Middle frontal gyrus (tissue), 1 donor: ENCODE measurements at regions not wholly inside any gene's neighbourhood (a gene's known extent, or its start where the extent isn't known, plus 50 kb on each side); places are given as distances from the start of the nearest gene placed in this dataset.

ENCODE experiments used
- DNase-seq: peaks from one replicate; pipeline ENCODE4 v3.0.0-alpha.2; 2015; ENCODE audit warnings: low spot score; ENCODE audit errors: extremely low spot score

DNA sequence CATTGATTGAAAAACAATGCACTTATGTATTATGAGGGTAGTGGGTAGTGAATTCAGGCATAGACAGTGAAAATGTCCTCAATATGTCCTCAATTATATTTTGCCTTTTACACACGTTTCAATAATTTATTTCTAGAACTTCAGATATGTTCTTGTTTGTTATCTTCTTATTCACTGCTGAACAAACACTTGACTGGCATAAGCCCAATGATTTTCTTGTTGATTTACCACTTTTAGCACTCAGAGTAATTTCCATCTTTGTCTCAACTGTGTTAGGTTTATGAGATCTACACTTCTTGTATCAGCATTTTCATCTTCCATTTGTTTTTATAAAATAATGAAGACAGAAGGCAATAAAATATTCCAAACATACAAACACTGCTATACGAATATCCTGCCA, 61.8 kb upstream of the DCC start:
- no peak for DNase-seq

DNA sequence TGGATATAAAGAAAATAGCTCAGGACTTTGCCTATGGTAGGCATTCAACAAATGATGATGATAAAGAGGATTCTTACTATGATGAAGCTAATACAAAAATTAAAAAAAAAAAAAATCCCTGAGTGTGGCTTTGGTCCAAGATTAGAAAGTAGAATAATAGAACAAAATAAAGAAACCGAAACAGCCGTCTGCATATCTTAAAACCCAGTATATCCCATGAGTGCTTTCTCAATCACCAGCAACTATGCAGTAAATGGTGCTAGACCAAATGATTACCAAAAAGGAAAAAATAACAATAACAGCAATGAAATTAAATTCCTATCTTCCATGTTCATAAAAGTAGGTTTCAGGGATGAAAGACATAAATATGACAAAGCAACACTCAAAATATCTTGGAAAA, 59.3 kb upstream of the DCC start:
- no peak for DNase-seq

DNA sequence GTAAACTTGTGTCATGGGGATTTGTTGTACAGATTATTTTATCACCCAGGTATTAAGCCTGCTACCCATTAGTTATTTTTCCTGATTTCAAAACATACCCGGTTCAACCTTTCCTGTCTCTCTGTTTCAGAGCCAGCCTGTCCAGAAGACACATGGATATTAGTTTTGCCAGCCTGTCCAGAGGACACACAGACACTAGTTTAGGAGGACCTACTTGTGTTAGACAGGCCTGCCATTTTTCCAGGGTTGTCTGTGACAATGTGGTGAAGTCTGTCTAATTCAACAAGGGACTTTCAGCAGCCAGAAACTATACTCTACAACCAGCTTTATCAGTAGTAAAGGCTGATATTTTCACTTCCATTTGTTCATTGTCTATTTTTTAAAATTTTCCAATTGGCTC, 56.1 kb upstream of the DCC start:
- no peak for DNase-seq

DNA sequence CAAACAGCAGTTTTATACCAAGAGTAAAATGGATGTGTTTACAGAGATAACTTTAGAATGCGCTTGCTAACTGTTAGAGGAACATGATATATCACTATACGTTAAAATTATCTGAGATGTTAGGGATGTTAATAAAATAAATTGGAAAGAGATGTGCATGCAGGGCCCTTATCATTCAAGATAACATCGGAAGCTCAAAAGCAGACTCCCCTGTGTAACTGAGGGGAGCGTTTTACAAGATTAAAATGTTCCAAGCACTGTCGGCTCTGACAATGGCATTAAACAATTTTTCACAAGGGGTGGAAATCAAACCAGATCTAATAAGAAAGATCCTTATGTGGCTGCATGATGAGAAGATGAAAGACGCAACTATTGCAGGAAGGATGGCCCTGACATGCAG, 53.3 kb upstream of the DCC start:
- DNase-seq: no peak

DNA sequence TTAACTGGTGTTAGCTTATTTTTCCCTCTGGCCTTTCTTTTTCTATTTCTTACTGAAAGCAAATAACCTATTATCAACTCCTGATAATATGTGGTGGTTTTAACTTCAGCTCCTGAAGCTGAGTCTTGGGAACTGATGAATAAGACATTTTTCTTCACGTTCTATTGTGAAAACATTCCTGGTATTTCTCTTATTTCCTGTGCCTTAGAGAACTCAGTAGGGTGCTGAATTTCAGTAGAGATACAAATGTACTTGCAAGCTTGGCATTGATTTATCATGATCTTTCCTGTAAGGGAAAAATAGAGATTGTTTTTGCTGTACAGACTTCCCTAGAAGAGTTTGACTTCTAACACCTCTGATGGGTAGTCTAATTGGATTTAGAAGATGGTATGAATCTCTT, 52.8 kb upstream of the DCC start:
- DNase-seq: no peak

DNA sequence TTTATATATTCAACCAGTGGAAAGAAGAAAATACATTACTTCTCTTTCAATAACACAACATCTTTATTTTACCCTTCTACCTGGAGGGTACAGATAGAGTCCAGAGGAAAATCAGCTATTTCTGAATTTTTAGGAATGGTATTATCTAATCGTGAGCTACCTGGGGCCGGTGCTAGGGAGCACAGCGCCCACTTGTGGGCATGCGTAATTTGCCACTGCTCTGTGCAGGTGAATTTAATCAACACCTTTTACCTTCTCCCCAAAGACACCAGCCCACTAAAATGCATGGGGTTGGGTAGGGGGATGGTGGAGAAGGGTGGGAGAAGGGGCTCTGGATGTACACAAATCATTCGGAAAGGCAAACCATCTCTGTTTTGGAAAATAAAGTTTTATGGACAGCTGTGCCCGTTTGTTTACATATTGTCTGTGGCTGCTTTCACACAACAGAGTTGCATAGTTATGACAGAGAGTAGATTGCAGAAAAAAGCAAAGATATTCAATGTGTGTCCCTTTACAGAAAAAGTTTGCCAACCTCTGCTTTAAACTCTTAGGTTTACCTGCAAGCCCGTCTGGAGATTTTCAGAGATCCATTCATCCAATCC, 51.5 kb upstream of the DCC start:
- no peak for DNase-seq

DNA sequence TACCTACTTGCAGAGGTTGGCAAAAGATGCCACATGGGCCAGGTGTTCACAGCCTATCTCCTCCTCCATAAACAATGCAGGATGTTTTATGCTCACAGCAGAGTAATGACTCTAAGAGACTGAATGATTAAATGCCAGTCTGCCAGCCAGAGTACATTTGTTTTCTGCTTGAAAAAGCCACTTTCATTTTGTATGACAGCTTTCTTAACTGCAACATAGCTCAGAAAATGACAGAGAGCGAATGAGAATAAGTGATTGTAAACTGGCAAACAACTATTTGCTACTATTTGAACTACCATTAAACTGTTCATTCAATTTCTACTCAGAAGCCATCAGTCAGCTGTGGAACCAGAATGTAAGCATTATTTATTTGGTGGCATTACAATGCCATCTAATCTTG, 50.6 kb upstream of the DCC start:
- no peak for DNase-seq
